Muscle layer of duodenum (tissue), 2 donors: ENCODE measurements at regions not wholly inside any gene's neighbourhood (a gene's known extent, or its start where the extent isn't known, plus 50 kb on each side); places are given as distances from the start of the nearest gene placed in this dataset.

ENCODE experiments used
- H3K27ac ChIP-seq: one replicate; pipeline ENCODE4 v1.7.0; 2013; ENCODE audit warnings: mild to moderate bottlenecking, low read length
- H3K27me3 ChIP-seq: one replicate; pipeline ENCODE4 v1.7.0; 2013; ENCODE audit warnings: low read depth, mild to moderate bottlenecking, control low read depth, low read length
- H3K36me3 ChIP-seq, 2 donors: one replicate each; pipeline ENCODE4 v1.7.0; 2013; ENCODE audit warnings: low read length in 2 of 2, control low read depth in 1 of 2, mild to moderate bottlenecking in 1 of 2; ENCODE audit not compliant: insufficient read depth in 2 of 2, control insufficient read depth in 1 of 2
- H3K4me1 ChIP-seq, 2 donors: one replicate each; pipeline ENCODE4 v1.7.0; 2013; ENCODE audit warnings: low read length in 2 of 2, mild to moderate bottlenecking in 2 of 2, control low read depth in 1 of 2, moderate library complexity in 1 of 2; ENCODE audit not compliant: insufficient read depth in 2 of 2, control insufficient read depth in 1 of 2
- H3K4me3 ChIP-seq, 2 donors: one replicate each; pipeline ENCODE4 v1.7.0; 2013; ENCODE audit warnings: low read length in 2 of 2, low read depth in 1 of 2, mild to moderate bottlenecking in 1 of 2
- H3K9me3 ChIP-seq, 2 donors: one replicate each; pipeline ENCODE4 v1.7.0; 2013; ENCODE audit warnings: low read length in 2 of 2, control low read depth in 1 of 2, mild to moderate bottlenecking in 1 of 2; ENCODE audit not compliant: control insufficient read depth in 1 of 2
- donor health status: healthy.

GRCh38 chr3:168647582-168647981 is 551.9 kb upstream of the GOLIM4 start:
- H3K27me3 ChIP-seq: no peaks in the 10 kb centered on the region
- no peaks in the 10 kb centered on the region for H3K36me3 ChIP-seq
- H3K27ac ChIP-seq: no peak overlapping the region
- no peaks in the 10 kb centered on the region for H3K9me3 ChIP-seq
- no peak overlapping the region for H3K4me3 ChIP-seq
- no peaks in the 10 kb centered on the region for H3K4me1 ChIP-seq

GRCh38 chr3:168645180-168645579 is 549.5 kb upstream of the GOLIM4 start:
- Histone ChIP-seq H3K9me3 (no peaks in the 10 kb centered on the region), H3K4me1 (no peaks in the 10 kb centered on the region), H3K36me3 (no peaks in the 10 kb centered on the region), H3K27ac (no peak overlapping the region), H3K4me3 (no peak overlapping the region), H3K27me3 (no peaks in the 10 kb centered on the region)

- peaks cover 0 to 3% of the 10 kb centered on the region in 2 donors for H3K4me1 ChIP-seq
- H3K9me3 ChIP-seq: no peaks in the 10 kb centered on the region
- no peak overlapping the region for H3K27ac ChIP-seq
- H3K27me3 ChIP-seq: no peaks in the 10 kb centered on the region
- H3K36me3 ChIP-seq: no peaks in the 10 kb centered on the region
- no peak overlapping the region for H3K4me3 ChIP-seq
Observed at GRCh38 chr3:168628549-168628948, 532.8 kb upstream of the GOLIM4 start.

- Histone ChIP-seq H3K36me3 (no peaks in the 10 kb centered on the region), H3K4me1 (peaks cover 0 to 7% of the 10 kb centered on the region in 2 donors), H3K27me3 (no peaks in the 10 kb centered on the region), H3K27ac (no peak overlapping the region), H3K4me3 (no peak overlapping the region), H3K9me3 (no peaks in the 10 kb centered on the region)
Observed at GRCh38 chr3:168625477-168625876, 529.8 kb upstream of the GOLIM4 start.

- H3K9me3 ChIP-seq: no peaks in the 10 kb centered on the region
- H3K4me1 ChIP-seq: peaks cover 0 to 7% of the 10 kb centered on the region in 2 donors
- H3K36me3 ChIP-seq: no peaks in the 10 kb centered on the region
- H3K27me3 ChIP-seq: no peaks in the 10 kb centered on the region
- H3K4me3 ChIP-seq: no peak overlapping the region
- H3K27ac ChIP-seq: no peak overlapping the region
Observed at GRCh38 chr3:168624892-168625448, 529.2 kb upstream of the GOLIM4 start.

- Histone ChIP-seq H3K4me1 (peaks cover 0 to 7% of the 10 kb centered on the region in 2 donors), H3K4me3 (no peak overlapping the region), H3K36me3 (no peaks in the 10 kb centered on the region), H3K27ac (no peak overlapping the region), H3K27me3 (no peaks in the 10 kb centered on the region), H3K9me3 (no peaks in the 10 kb centered on the region)
Observed at GRCh38 chr3:168624195-168624594, 528.5 kb upstream of the GOLIM4 start.

- Histone ChIP-seq H3K4me1 (peaks cover 0 to 7% of the 10 kb centered on the region in 2 donors), H3K27ac (no peak overlapping the region), H3K4me3 (no peak overlapping the region), H3K27me3 (no peaks in the 10 kb centered on the region), H3K36me3 (no peaks in the 10 kb centered on the region), H3K9me3 (no peaks in the 10 kb centered on the region)
Observed at GRCh38 chr3:168622795-168623194, 527.1 kb upstream of the GOLIM4 start.

GRCh38 chr3:168620854-168621253 is 525.1 kb upstream of the GOLIM4 start:
- H3K36me3 ChIP-seq: no peaks in the 10 kb centered on the region
- no peak overlapping the region for H3K4me3 ChIP-seq
- no peaks in the 10 kb centered on the region for H3K9me3 ChIP-seq
- no peaks in the 10 kb centered on the region for H3K27me3 ChIP-seq
- no peak overlapping the region for H3K27ac ChIP-seq
- H3K4me1 ChIP-seq: peaks cover 0 to 7% of the 10 kb centered on the region in 2 donors

- Histone ChIP-seq H3K27ac (no peak overlapping the region), H3K27me3 (no peaks in the 10 kb centered on the region), H3K9me3 (no peaks in the 10 kb centered on the region), H3K36me3 (no peaks in the 10 kb centered on the region), H3K4me3 (no peak overlapping the region), H3K4me1 (peaks cover 0 to 7% of the 10 kb centered on the region in 2 donors)
Observed at GRCh38 chr3:168618827-168619470, 523.2 kb upstream of the GOLIM4 start.

GRCh38 chr3:168617658-168618057 is 521.9 kb upstream of the GOLIM4 start:
- H3K36me3 ChIP-seq: no peaks in the 10 kb centered on the region
- H3K4me3 ChIP-seq: no peak overlapping the region

GRCh38 chr3:168616915-168617314 is 521.2 kb upstream of the GOLIM4 start:
- no peaks in the 10 kb centered on the region for H3K9me3 ChIP-seq
- H3K4me3 ChIP-seq: no peak overlapping the region
- no peaks in the 10 kb centered on the region for H3K4me1 ChIP-seq
- no peaks in the 10 kb centered on the region for H3K36me3 ChIP-seq
- H3K27ac ChIP-seq: no peak overlapping the region
- H3K27me3 ChIP-seq: no peaks in the 10 kb centered on the region

More at GRCh38 chr3:168617658-168618057, 521.9 kb upstream of the GOLIM4 start:
- Histone ChIP-seq H3K27ac (no peak overlapping the region), H3K4me1 (no peaks in the 10 kb centered on the region), H3K27me3 (no peaks in the 10 kb centered on the region), H3K9me3 (no peaks in the 10 kb centered on the region)
